ENCODE measurements at regions not wholly inside any gene's neighbourhood (a gene's known extent, or its start where the extent isn't known, plus 50 kb on each side); places are given as distances from the start of the nearest gene placed in this dataset.

- TF ChIP-seq POLR2A (IDR thresholded peaks at IDR 0.05) (no peak), CTCF (IDR thresholded peaks at IDR 0.05) (no peak)
Observed at GRCh38 chr2:138277062-138277461, 224.5 kb upstream of the SPOPL start.

Data from breast epithelium (tissue), 3 donors.